ENCODE measurements at regions not wholly inside any gene's neighbourhood (a gene's known extent, or its start where the extent isn't known, plus 50 kb on each side); places are given as distances from the start of the nearest gene placed in this dataset.

GRCh38 chr5:167665841-167666375 lies 625.5 kb upstream of the WWC1 start:
- no peak for DNase-seq (ENCODE audit: low read depth, low spot score)

GRCh38 chr5:167671176-167671575 lies 620.3 kb upstream of the WWC1 start:
- peak overlapping the region; percentile 57 for H3K27ac ChIP-seq
- DNase-seq (ENCODE audit: low read depth, low spot score) = peak; percentile 37

More at GRCh38 chr5:167665841-167666375, 625.5 kb upstream of the WWC1 start:
- no peak overlapping the region for H3K27ac ChIP-seq

GRCh38 chr5:167673942-167674341 lies 617.5 kb upstream of the WWC1 start:
- DNase-seq (ENCODE audit: low read depth, low spot score) = no peak
- no peak overlapping the region for H3K27ac ChIP-seq

GRCh38 chr5:167678481-167678880 lies 613.0 kb upstream of the WWC1 start:
- no peak for DNase-seq (ENCODE audit: low read depth, low spot score)
- no peak overlapping the region for H3K27ac ChIP-seq

- H3K27ac ChIP-seq = no peak overlapping the region
- no peak for DNase-seq (ENCODE audit: low read depth, low spot score)
Measured at GRCh38 chr5:167684251-167684650, 607.2 kb upstream of the WWC1 start.

- H3K27ac ChIP-seq = no peak overlapping the region
- no peak for DNase-seq (ENCODE audit: low read depth, low spot score)
Measured at GRCh38 chr5:167688341-167689130, 602.9 kb upstream of the WWC1 start.

GRCh38 chr5:167694325-167695147 lies 596.9 kb upstream of the WWC1 start:
- no peak for DNase-seq (ENCODE audit: low read depth, low spot score)
- no peak overlapping the region for H3K27ac ChIP-seq

GRCh38 chr5:167696558-167697314 lies 594.7 kb upstream of the WWC1 start:
- no peak overlapping the region for H3K27ac ChIP-seq
- no peak for DNase-seq (ENCODE audit: low read depth, low spot score)

GRCh38 chr5:167699432-167699831 lies 592.0 kb upstream of the WWC1 start:
- peak; percentile 99 for DNase-seq (ENCODE audit: low read depth, low spot score)
- peak overlapping the region; percentile 100 for H3K27ac ChIP-seq

- peak overlapping the region; percentile 100 for H3K27ac ChIP-seq
- no peak for DNase-seq (ENCODE audit: low read depth, low spot score)
Measured at GRCh38 chr5:167701051-167701450, 590.4 kb upstream of the WWC1 start.

- no peak for DNase-seq (ENCODE audit: low read depth, low spot score)
- H3K27ac ChIP-seq = peak overlapping the region; percentile 100
Measured at GRCh38 chr5:167702014-167702413, 589.4 kb upstream of the WWC1 start.

- no peak overlapping the region for H3K27ac ChIP-seq
- no peak for DNase-seq (ENCODE audit: low read depth, low spot score)
Measured at GRCh38 chr5:167708449-167708848, 583.0 kb upstream of the WWC1 start.

- H3K27ac ChIP-seq = no peak overlapping the region
- no peak for DNase-seq (ENCODE audit: low read depth, low spot score)
Measured at GRCh38 chr5:167709625-167710024, 581.8 kb upstream of the WWC1 start.

- H3K27ac ChIP-seq = peak overlapping the region; percentile 50
- DNase-seq (ENCODE audit: low read depth, low spot score) = no peak
Measured at GRCh38 chr5:167710444-167711073, 580.9 kb upstream of the WWC1 start.

- no peak for DNase-seq (ENCODE audit: low read depth, low spot score)
- H3K27ac ChIP-seq = no peak overlapping the region
Measured at GRCh38 chr5:167712986-167713585, 578.4 kb upstream of the WWC1 start.

- no peak overlapping the region for H3K27ac ChIP-seq
- no peak for DNase-seq (ENCODE audit: low read depth, low spot score)
Measured at GRCh38 chr5:167713896-167714295, 577.5 kb upstream of the WWC1 start.

GRCh38 chr5:167716126-167716775 lies 575.2 kb upstream of the WWC1 start:
- no peak overlapping the region for H3K27ac ChIP-seq
- DNase-seq (ENCODE audit: low read depth, low spot score) = no peak

GRCh38 chr5:167720259-167720658 lies 571.2 kb upstream of the WWC1 start:
- no peak overlapping the region for H3K27ac ChIP-seq
- no peak for DNase-seq (ENCODE audit: low read depth, low spot score)

- H3K27ac ChIP-seq = no peak overlapping the region
- DNase-seq (ENCODE audit: low read depth, low spot score) = no peak
Measured at GRCh38 chr5:167720676-167721260, 570.7 kb upstream of the WWC1 start.
